SK-N-SH (cell line): ENCODE measurements at regions not wholly inside any gene's neighbourhood (a gene's known extent, or its start where the extent isn't known, plus 50 kb on each side); places are given as distances from the start of the nearest gene placed in this dataset.

Experiments
- CTCF ChIA-PET: fragments of 300-600, 350-600 bp; formaldehyde crosslinking; extraction: SDS; loops from one replicate; lab custom pipeline; 2021; lab: Yijun Ruan, JAX
- POLR2A ChIA-PET: fragments of 350-600 bp; sonication (Branson Sonifier 250); formaldehyde crosslinking; extraction: SDS; loops from one replicate; lab custom pipeline; 2020; ENCODE audit warnings: antibody characterized with exemption, inconsistent platforms; lab: Yijun Ruan, JAX
- DNase-seq: peaks from one replicate; pipeline ENCODE4 v3.0.0; 2012
- H2AFZ ChIP-seq: fragments of 200-600 bp; sonication (generic); 2 replicates; pipeline ENCODE4 v1.8.1; 2016; ENCODE audit warnings: antibody characterized with exemption, mild to moderate bottlenecking, low read depth
- H3F3A ChIP-seq: fragments of 200-600 bp; sonication (generic); replicated peaks from 2 replicates; pipeline ENCODE3; 2016; ENCODE audit warnings: antibody characterized with exemption, mild to moderate bottlenecking; ENCODE audit not compliant: insufficient read depth
- H3K27ac ChIP-seq, 2 experiments: fragments of 200-500 bp in 1 of 2; fragments of 200-600 bp in 1 of 2; sonication (Bioruptor generic) in 1 of 2; sonication (generic), shearing (Covaris generic) in 1 of 2; 2 replicates each; pipeline versions ENCODE4 v1.5.1 to v1.6.1; 2014 to 2016; ENCODE audit warnings: low read depth in 2 of 2, inconsistent platforms in 1 of 2, low read length in 1 of 2, mild to moderate bottlenecking in 1 of 2, mixed read lengths in 1 of 2
- H3K27me3 ChIP-seq: fragments of 200-600 bp; sonication (generic), shearing (Covaris generic); 2 replicates; pipeline ENCODE4 v1.6.1; 2016; ENCODE audit warnings: mixed run types; ENCODE audit not compliant: insufficient read depth
- H3K36me3 ChIP-seq, 2 experiments: fragments of 200-500 bp in 1 of 2; fragments of 200-600 bp in 1 of 2; sonication (Bioruptor generic) in 1 of 2; sonication (generic) in 1 of 2; replicated peaks in 1 of 2; 2 replicates each; pipeline versions ENCODE3 to v1.5.1; 2014 to 2016; ENCODE audit warnings: low read length in 1 of 2, mild to moderate bottlenecking in 1 of 2; ENCODE audit not compliant: insufficient read depth in 2 of 2, control insufficient read depth in 1 of 2
- H3K4me1 ChIP-seq, 2 experiments: fragments of 200-500 bp in 1 of 2; fragments of 200-600 bp in 1 of 2; sonication (Bioruptor generic) in 1 of 2; sonication (generic), shearing (Covaris generic) in 1 of 2; 2 replicates each; pipeline versions ENCODE4 v1.5.1 to v1.6.1; 2014 to 2016; ENCODE audit warnings: low read depth in 1 of 2, low read length in 1 of 2, mixed run types in 1 of 2; ENCODE audit not compliant: insufficient read depth in 2 of 2, control insufficient read depth in 1 of 2
- H3K4me2 ChIP-seq: fragments of 200-600 bp; sonication (generic), shearing (Covaris generic); 2 replicates; pipeline ENCODE4 v1.6.1; 2017; ENCODE audit warnings: mixed run types
- H3K4me3 ChIP-seq, 2 experiments: fragments of 200-500 bp in 1 of 2; fragments of 200-600 bp in 1 of 2; sonication (Bioruptor generic) in 1 of 2; sonication (generic), shearing (Covaris generic) in 1 of 2; 2 replicates each; pipeline versions ENCODE4 v1.5.1 to v1.8.1; 2014 to 2016; ENCODE audit warnings: low read depth in 2 of 2, inconsistent platforms in 1 of 2, low read length in 1 of 2, mild to moderate bottlenecking in 1 of 2, mixed read lengths in 1 of 2, moderate library complexity in 1 of 2
- H3K79me2 ChIP-seq: fragments of 200-600 bp; sonication (generic); 2 replicates; pipeline ENCODE4 v1.8.1; 2017; ENCODE audit warnings: mild to moderate bottlenecking; ENCODE audit not compliant: insufficient read depth
- H3K9ac ChIP-seq: fragments of 200-600 bp; sonication (generic); 2 replicates; pipeline ENCODE4 v1.6.1; 2017; ENCODE audit warnings: mixed run types
- H3K9me2 ChIP-seq: fragments of 200-600 bp; sonication (generic); 2 replicates; pipeline ENCODE4 v1.6.1; 2017; ENCODE audit warnings: mixed run types
- H3K9me3 ChIP-seq: fragments of 200-600 bp; sonication (generic); 2 replicates; pipeline ENCODE4 v1.6.1; 2017; ENCODE audit warnings: mixed run types, mild to moderate bottlenecking, moderate library complexity
- H4K20me1 ChIP-seq: fragments of 200-600 bp; sonication (generic); 2 replicates; pipeline ENCODE4 v1.6.1; 2017; ENCODE audit warnings: mild to moderate bottlenecking, mixed run types; ENCODE audit not compliant: insufficient read depth
- EP300 ChIP-seq, 2 experiments: IDR thresholded peaks; 2 replicates each; pipeline versions ENCODE4 v1.4.0 to v1.6.1; 2012; ENCODE audit warnings: borderline replicate concordance in 1 of 2, low read depth in 1 of 2, low read length in 1 of 2
- FOSL2 ChIP-seq: IDR thresholded peaks from 2 replicates; pipeline ENCODE4 v1.4.0; 2012; ENCODE audit warnings: low read depth, mild to moderate bottlenecking, moderate library complexity, borderline replicate concordance
- MXI1 ChIP-seq: IDR thresholded peaks from 2 replicates; pipeline ENCODE4 v1.6.1; 2012; ENCODE audit warnings: mild to moderate bottlenecking, low read depth, low read length, improper control_type of control experiment
- RAD21 ChIP-seq: IDR thresholded peaks from 2 replicates; pipeline ENCODE4 v1.6.1; 2012; ENCODE audit warnings: mild to moderate bottlenecking, low read length
- RFX5 ChIP-seq: IDR thresholded peaks from 2 replicates; pipeline ENCODE4 v1.6.1; 2012; ENCODE audit warnings: mild to moderate bottlenecking, improper control_type of control experiment, low read length
- TCF12 ChIP-seq: IDR thresholded peaks from 2 replicates; pipeline ENCODE4 v1.4.0; 2012
- YY1 ChIP-seq: IDR thresholded peaks from 2 replicates; pipeline ENCODE4 v1.4.0; 2012; ENCODE audit warnings: low read depth, mild to moderate bottlenecking
- ZBTB33 ChIP-seq: IDR thresholded peaks from 2 replicates; pipeline ENCODE4 v1.4.0; 2012; ENCODE audit warnings: low read depth, borderline replicate concordance
- WGBS: methylation state at CpG from one replicate; pipeline ENCODE4 v1.1.6; 2017; ENCODE audit warnings: low lambda C conversion rate; 5-methylcytosine and 5-hydroxymethylcytosine counted together
- TF ChIP-seq, protein P1 (sequence below): IDR thresholded peaks from 2 replicates; pipeline ENCODE4 v1.6.1; 2012; ENCODE audit warnings: mild to moderate bottlenecking, low read depth, low read length, moderate library complexity
- TF ChIP-seq, protein P2 (sequence below): fragments of 200-600 bp; sonication (generic); IDR thresholded peaks from 2 replicates; pipeline ENCODE4 v1.6.1; 2017; ENCODE audit warnings: antibody characterized with exemption, mild to moderate bottlenecking, moderate library complexity

DNA sequence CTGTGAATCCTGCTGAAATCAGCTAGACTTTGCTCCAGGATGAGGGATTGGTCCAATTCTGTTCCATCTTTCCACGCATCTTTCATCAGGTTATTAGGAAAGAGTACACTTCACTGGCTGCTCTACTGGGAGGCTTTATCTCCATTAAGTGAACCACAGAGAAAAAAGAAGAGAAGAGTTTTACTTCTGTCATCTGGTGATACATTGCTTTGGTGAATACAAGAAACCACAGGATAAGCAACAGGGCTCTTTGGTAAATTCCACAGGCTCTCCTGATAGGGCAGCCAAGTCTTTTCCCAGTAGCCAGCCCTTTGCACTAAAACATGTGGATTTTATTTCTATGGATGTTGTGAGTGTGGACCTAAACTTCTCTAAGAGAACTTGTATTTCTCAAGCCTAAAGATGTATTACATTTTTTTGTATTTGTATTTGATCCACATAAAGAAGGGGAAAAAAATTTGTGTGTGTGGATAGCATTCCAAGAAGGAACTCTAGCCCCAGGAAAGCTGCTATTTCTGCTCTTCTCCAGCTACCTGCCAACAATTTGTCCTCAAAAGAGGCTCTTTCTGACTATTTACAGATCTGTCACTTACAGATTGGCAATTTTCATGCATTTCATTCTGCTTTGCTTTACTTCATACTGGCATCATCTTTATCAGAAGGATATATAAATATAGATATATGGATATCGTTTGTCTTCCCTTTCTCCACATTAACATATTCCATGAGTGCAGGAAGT, 1117.6 kb upstream of the TMEM132C start:
- Histone ChIP-seq H3K9me2 (no peaks in the 10 kb centered on the region), H3K27me3 (no peaks in the 10 kb centered on the region), H3F3A (no peaks in the 10 kb centered on the region), H3K9ac (no peak overlapping the region), H2AFZ (no peak overlapping the region), H3K79me2 (no peaks in the 10 kb centered on the region), H3K4me3 (no peak overlapping the region), H3K36me3 (no peaks in the 10 kb centered on the region), H3K4me2 (no peak overlapping the region), H3K4me1 (peaks cover 0 to 3% of the 10 kb centered on the region in 2 experiments; a peak in 1 of 4 replicates), H3K27ac (no peak overlapping the region), H4K20me1 (no peaks in the 10 kb centered on the region), H3K9me3 (no peaks in the 10 kb centered on the region)
- DNase-seq: no peak
- ChIA-PET POLR2A (no interaction called here), CTCF (no interaction called here)
- 44% methylated on average over 2 of the region's 2 CpGs for WGBS
- TF ChIP-seq RAD21: no peak
- TF ChIP-seq RFX5: no peak
- no peak for TF ChIP-seq ZBTB33
- TF ChIP-seq MXI1: no peak
- TF ChIP-seq, protein P1, sequence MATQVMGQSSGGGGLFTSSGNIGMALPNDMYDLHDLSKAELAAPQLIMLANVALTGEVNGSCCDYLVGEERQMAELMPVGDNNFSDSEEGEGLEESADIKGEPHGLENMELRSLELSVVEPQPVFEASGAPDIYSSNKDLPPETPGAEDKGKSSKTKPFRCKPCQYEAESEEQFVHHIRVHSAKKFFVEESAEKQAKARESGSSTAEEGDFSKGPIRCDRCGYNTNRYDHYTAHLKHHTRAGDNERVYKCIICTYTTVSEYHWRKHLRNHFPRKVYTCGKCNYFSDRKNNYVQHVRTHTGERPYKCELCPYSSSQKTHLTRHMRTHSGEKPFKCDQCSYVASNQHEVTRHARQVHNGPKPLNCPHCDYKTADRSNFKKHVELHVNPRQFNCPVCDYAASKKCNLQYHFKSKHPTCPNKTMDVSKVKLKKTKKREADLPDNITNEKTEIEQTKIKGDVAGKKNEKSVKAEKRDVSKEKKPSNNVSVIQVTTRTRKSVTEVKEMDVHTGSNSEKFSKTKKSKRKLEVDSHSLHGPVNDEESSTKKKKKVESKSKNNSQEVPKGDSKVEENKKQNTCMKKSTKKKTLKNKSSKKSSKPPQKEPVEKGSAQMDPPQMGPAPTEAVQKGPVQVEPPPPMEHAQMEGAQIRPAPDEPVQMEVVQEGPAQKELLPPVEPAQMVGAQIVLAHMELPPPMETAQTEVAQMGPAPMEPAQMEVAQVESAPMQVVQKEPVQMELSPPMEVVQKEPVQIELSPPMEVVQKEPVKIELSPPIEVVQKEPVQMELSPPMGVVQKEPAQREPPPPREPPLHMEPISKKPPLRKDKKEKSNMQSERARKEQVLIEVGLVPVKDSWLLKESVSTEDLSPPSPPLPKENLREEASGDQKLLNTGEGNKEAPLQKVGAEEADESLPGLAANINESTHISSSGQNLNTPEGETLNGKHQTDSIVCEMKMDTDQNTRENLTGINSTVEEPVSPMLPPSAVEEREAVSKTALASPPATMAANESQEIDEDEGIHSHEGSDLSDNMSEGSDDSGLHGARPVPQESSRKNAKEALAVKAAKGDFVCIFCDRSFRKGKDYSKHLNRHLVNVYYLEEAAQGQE: no peak
- TF ChIP-seq, protein P2, sequence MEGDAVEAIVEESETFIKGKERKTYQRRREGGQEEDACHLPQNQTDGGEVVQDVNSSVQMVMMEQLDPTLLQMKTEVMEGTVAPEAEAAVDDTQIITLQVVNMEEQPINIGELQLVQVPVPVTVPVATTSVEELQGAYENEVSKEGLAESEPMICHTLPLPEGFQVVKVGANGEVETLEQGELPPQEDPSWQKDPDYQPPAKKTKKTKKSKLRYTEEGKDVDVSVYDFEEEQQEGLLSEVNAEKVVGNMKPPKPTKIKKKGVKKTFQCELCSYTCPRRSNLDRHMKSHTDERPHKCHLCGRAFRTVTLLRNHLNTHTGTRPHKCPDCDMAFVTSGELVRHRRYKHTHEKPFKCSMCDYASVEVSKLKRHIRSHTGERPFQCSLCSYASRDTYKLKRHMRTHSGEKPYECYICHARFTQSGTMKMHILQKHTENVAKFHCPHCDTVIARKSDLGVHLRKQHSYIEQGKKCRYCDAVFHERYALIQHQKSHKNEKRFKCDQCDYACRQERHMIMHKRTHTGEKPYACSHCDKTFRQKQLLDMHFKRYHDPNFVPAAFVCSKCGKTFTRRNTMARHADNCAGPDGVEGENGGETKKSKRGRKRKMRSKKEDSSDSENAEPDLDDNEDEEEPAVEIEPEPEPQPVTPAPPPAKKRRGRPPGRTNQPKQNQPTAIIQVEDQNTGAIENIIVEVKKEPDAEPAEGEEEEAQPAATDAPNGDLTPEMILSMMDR: no peak

GRCh38 chr12:127150028-127150427, 1116.9 kb upstream of the TMEM132C start:
- Histone ChIP-seq H3F3A (no peaks in the 10 kb centered on the region), H4K20me1 (no peaks in the 10 kb centered on the region), H3K9me3 (no peaks in the 10 kb centered on the region), H3K9ac (no peak overlapping the region), H3K4me1 (peaks cover 0 to 3% of the 10 kb centered on the region in 2 experiments; a peak in 1 of 4 replicates), H3K36me3 (no peaks in the 10 kb centered on the region), H3K27ac (no peak overlapping the region), H3K79me2 (no peaks in the 10 kb centered on the region), H3K4me2 (no peak overlapping the region), H2AFZ (no peak overlapping the region), H3K27me3 (no peaks in the 10 kb centered on the region), H3K9me2 (no peaks in the 10 kb centered on the region), H3K4me3 (no peak overlapping the region)
- ChIA-PET CTCF (no interaction called here), POLR2A (no interaction called here)
- 38% methylated on average over 3 of the region's 3 CpGs for WGBS
- TF ChIP-seq YY1: no peak
- TF ChIP-seq TCF12: no peak
- TF ChIP-seq EP300 (IDR thresholded peaks at IDR 0.05; ENCODE audit: borderline replicate concordance in 1 of 2, low read depth in 1 of 2, low read length in 1 of 2): no peak
- no peak for TF ChIP-seq FOSL2
- DNase-seq: no peak
